K562 (cell line): ENCODE measurements at regions not wholly inside any gene's neighbourhood (a gene's known extent, or its start where the extent isn't known, plus 50 kb on each side); places are given as distances from the start of the nearest gene placed in this dataset.

Experiments
- ELK1 ChIP-seq: sonication (generic); formaldehyde crosslinking; IDR thresholded peaks from 2 replicates; pipeline ENCODE4 v1.8.1; 2022; ENCODE audit warnings: missing genetic modification reagents
- EZH2 ChIP-seq: IDR thresholded peaks from 2 replicates; pipeline ENCODE4 v1.6.1; 2012; ENCODE audit warnings: low read depth, mild to moderate bottlenecking, inconsistent platforms, low read length, borderline replicate concordance
- MYC ChIP-seq, 2 experiments: fragments of 250-450 bp in 1 of 2; sonication (Bioruptor Pico) in 1 of 2; IDR thresholded peaks; 2 replicates each; pipeline versions ENCODE4 v1.5.1 to v1.6.1; 2012 to 2021; ENCODE audit warnings: low read depth in 2 of 2, borderline replicate concordance in 1 of 2, improper control_type of control experiment in 1 of 2, low read length in 1 of 2, mild to moderate bottlenecking in 1 of 2, moderate library complexity in 1 of 2
- SMC3 ChIP-seq: conservative IDR thresholded peaks from 2 replicates; pipeline ENCODE4 v1.6.1; 2011; ENCODE audit warnings: low read depth, low read length, improper control_type of control experiment; ENCODE audit not compliant: insufficient read depth
- ZNF609 ChIP-seq: sonication (generic); formaldehyde crosslinking; IDR thresholded peaks from 2 replicates; pipeline ENCODE4 v1.8.1; 2023; ENCODE audit warnings: missing genetic modification reagents, mild to moderate bottlenecking, borderline replicate concordance
- TF ChIP-seq, protein P1 (sequence below), 2 experiments: fragments of 450-650 bp; conservative IDR thresholded peaks; 2 replicates each; pipeline ENCODE4 v1.6.1; 2017; ENCODE audit warnings: mild to moderate bottlenecking in 2 of 2, moderate library complexity in 2 of 2

GRCh38 chr4:165610679-165611437, 232.1 kb downstream of the CPE start:
- TF ChIP-seq SMC3 (no peak), MYC (IDR thresholded peaks at IDR 0.05; ENCODE audit: low read depth, low read length) (no peak), MYC (CRISPR knock-in tag; IDR thresholded peaks at IDR 0.05; ENCODE audit: borderline replicate concordance, low read depth) (no peak), ELK1 (no peak), ZNF609 (CRISPR knock-in tag) (no peak), EZH2 (no peak)
- TF ChIP-seq, protein P1, sequence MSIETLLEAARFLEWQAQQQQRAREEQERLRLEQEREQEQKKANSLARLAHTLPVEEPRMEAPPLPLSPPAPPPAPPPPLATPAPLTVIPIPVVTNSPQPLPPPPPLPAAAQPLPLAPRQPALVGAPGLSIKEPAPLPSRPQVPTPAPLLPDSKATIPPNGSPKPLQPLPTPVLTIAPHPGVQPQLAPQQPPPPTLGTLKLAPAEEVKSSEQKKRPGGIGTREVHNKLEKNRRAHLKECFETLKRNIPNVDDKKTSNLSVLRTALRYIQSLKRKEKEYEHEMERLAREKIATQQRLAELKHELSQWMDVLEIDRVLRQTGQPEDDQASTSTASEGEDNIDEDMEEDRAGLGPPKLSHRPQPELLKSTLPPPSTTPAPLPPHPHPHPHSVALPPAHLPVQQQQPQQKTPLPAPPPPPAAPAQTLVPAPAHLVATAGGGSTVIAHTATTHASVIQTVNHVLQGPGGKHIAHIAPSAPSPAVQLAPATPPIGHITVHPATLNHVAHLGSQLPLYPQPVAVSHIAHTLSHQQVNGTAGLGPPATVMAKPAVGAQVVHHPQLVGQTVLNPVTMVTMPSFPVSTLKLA (conservative IDR thresholded peaks at IDR 0.05) = no peak
